H9 (cell line): ENCODE measurements at regions not wholly inside any gene's neighbourhood (a gene's known extent, or its start where the extent isn't known, plus 50 kb on each side); places are given as distances from the start of the nearest gene placed in this dataset.

ENCODE experiments used
- DNase-seq: peaks from one replicate; pipeline ENCODE4 v3.0.0-alpha.2; 2017
- H2AFZ ChIP-seq: one replicate; pipeline ENCODE4 v1.6.1; 2013; ENCODE audit warnings: mild to moderate bottlenecking, low read length, control low read depth, moderate library complexity
- H2AK5ac ChIP-seq: 2 replicates; pipeline ENCODE4 v1.6.1; 2013; ENCODE audit warnings: low read length, control low read depth, mixed read lengths; ENCODE audit not compliant: insufficient read length
- H2BK120ac ChIP-seq: one replicate; pipeline ENCODE4 v1.6.1; 2013; ENCODE audit warnings: low read depth, mild to moderate bottlenecking, low read length, control low read depth, inconsistent platforms; ENCODE audit not compliant: poor library complexity, severe bottlenecking
- H2BK12ac ChIP-seq: 2 replicates; pipeline ENCODE4 v1.6.1; 2013; ENCODE audit warnings: low read length, control low read depth, mixed read lengths, low read depth; ENCODE audit not compliant: insufficient read length
- H2BK15ac ChIP-seq: 2 replicates; pipeline ENCODE4 v1.6.1; 2013; ENCODE audit warnings: low read depth, low read length, control low read depth
- H2BK20ac ChIP-seq: one replicate; pipeline ENCODE4 v1.6.1; 2013; ENCODE audit warnings: low read depth, mild to moderate bottlenecking, low read length, control low read depth, inconsistent platforms; ENCODE audit not compliant: poor library complexity, severe bottlenecking
- H2BK5ac ChIP-seq: 2 replicates; pipeline ENCODE4 v1.6.1; 2013; ENCODE audit warnings: low read length, control low read depth, mixed read lengths; ENCODE audit not compliant: insufficient read length
- H3K14ac ChIP-seq: 2 replicates; pipeline ENCODE4 v1.6.1; 2013; ENCODE audit warnings: low read length, control low read depth; ENCODE audit not compliant: insufficient read depth
- H3K18ac ChIP-seq: 2 replicates; pipeline ENCODE4 v1.6.1; 2013; ENCODE audit warnings: low read depth, mild to moderate bottlenecking, mixed read lengths, low read length, control low read depth; ENCODE audit not compliant: insufficient read length
- H3K23ac ChIP-seq: 2 replicates; pipeline ENCODE4 v1.6.1; 2013; ENCODE audit warnings: low read length, control low read depth, mixed read lengths, low read depth; ENCODE audit not compliant: insufficient read length
- H3K23me2 ChIP-seq: 2 replicates; pipeline ENCODE4 v1.6.1; 2013; ENCODE audit warnings: low read depth, mild to moderate bottlenecking, mixed read lengths, low read length, control low read depth; ENCODE audit not compliant: insufficient read length, poor library complexity, severe bottlenecking
- H3K27ac ChIP-seq: 2 replicates; pipeline ENCODE4 v1.5.1; 2013; ENCODE audit warnings: low read length, control low read depth, mixed read lengths, low read depth; ENCODE audit not compliant: insufficient read length
- H3K27me3 ChIP-seq: 2 replicates; pipeline ENCODE4 v1.6.1; 2013; ENCODE audit warnings: low read length, control low read depth, inconsistent platforms; ENCODE audit not compliant: insufficient read depth
- H3K4ac ChIP-seq: 2 replicates; pipeline ENCODE4 v1.6.1; 2013; ENCODE audit warnings: low read depth, mild to moderate bottlenecking, control low read depth, inconsistent platforms, low read length, moderate library complexity
- H3K4me1 ChIP-seq: 2 replicates; pipeline ENCODE4 v1.6.1; 2013; ENCODE audit warnings: low read length, control low read depth, inconsistent platforms; ENCODE audit not compliant: insufficient read depth
- H3K4me2 ChIP-seq: 2 replicates; pipeline ENCODE4 v1.6.1; 2013; ENCODE audit warnings: low read length, control low read depth, mixed read lengths; ENCODE audit not compliant: insufficient read length, insufficient read depth
- H3K56ac ChIP-seq: 2 replicates; pipeline ENCODE4 v1.6.1; 2013; ENCODE audit warnings: low read depth, mild to moderate bottlenecking, mixed read lengths, low read length, control low read depth; ENCODE audit not compliant: insufficient read length
- H3K79me1 ChIP-seq: 2 replicates; pipeline ENCODE4 v1.6.1; 2013; ENCODE audit warnings: low read depth, mild to moderate bottlenecking, moderate library complexity, low read length, control low read depth, inconsistent platforms; ENCODE audit not compliant: insufficient read depth, poor library complexity, severe bottlenecking
- H3K79me2 ChIP-seq: 2 replicates; pipeline ENCODE4 v1.6.1; 2013; ENCODE audit warnings: low read length, control low read depth, inconsistent platforms; ENCODE audit not compliant: insufficient read depth
- H3K9ac ChIP-seq: 2 replicates; pipeline ENCODE4 v1.6.1; 2013; ENCODE audit warnings: low read length, control low read depth, mixed read lengths; ENCODE audit not compliant: insufficient read length; ENCODE audit errors: extremely low read depth
- H3K9me3 ChIP-seq: one replicate; pipeline ENCODE4 v1.6.1; 2013; ENCODE audit warnings: low read depth, low read length, inconsistent platforms; ENCODE audit not compliant: control insufficient read depth
- H3T11ph ChIP-seq: one replicate; pipeline ENCODE4 v1.6.1; 2013; ENCODE audit warnings: mild to moderate bottlenecking, low read length, control low read depth, inconsistent platforms
- H4K20me1 ChIP-seq: one replicate; pipeline ENCODE4 v1.6.1; 2013; ENCODE audit not compliant: control insufficient read depth, insufficient read length, insufficient read depth
- H4K5ac ChIP-seq: 2 replicates; pipeline ENCODE4 v1.6.1; 2013; ENCODE audit warnings: low read depth, mild to moderate bottlenecking, mixed read lengths, low read length, control low read depth; ENCODE audit not compliant: insufficient read length
- H4K8ac ChIP-seq: replicated peaks from 2 replicates; pipeline ENCODE4 v1.6.1; 2013; ENCODE audit warnings: low read length, control low read depth, mixed read lengths, low read depth; ENCODE audit not compliant: insufficient read length
- H4K91ac ChIP-seq: 2 replicates; pipeline ENCODE4 v1.6.1; 2013; ENCODE audit warnings: low read depth, mild to moderate bottlenecking, moderate library complexity, mixed read lengths, low read length, control low read depth; ENCODE audit not compliant: insufficient read length
- H3K27ac Mint-ChIP-seq, 3 experiments: 2 replicates in 2 of 3; 3 replicates in 1 of 3; pipeline ENCODE4 v1.8.0; 2020 to 2021; ENCODE audit warnings: mixed read lengths in 3 of 3, mild to moderate bottlenecking in 1 of 3, moderate library complexity in 1 of 3
- H3K27me3 Mint-ChIP-seq: 2 replicates; pipeline ENCODE4 v1.8.0; 2021; ENCODE audit warnings: low read depth, mild to moderate bottlenecking, moderate library complexity, mixed read lengths
- H3K36me3 Mint-ChIP-seq, 3 experiments: 2 replicates in 2 of 3; 3 replicates in 1 of 3; pipeline ENCODE4 v1.8.0; 2020 to 2021; ENCODE audit warnings: low read depth in 3 of 3, mixed read lengths in 3 of 3; ENCODE audit not compliant: insufficient read depth in 1 of 3
- H3K4me1 Mint-ChIP-seq, 2 experiments: 2 replicates each; pipeline ENCODE4 v1.8.0; 2020; ENCODE audit warnings: mixed read lengths in 2 of 2
- H3K4me3 Mint-ChIP-seq, 2 experiments: 2 replicates in 1 of 2; 3 replicates in 1 of 2; pipeline ENCODE4 v1.8.0; 2020 to 2021; ENCODE audit warnings: mild to moderate bottlenecking in 2 of 2, mixed read lengths in 2 of 2, moderate library complexity in 1 of 2
- H3K9me3 Mint-ChIP-seq, 2 experiments: 2 replicates in 1 of 2; 3 replicates in 1 of 2; pipeline ENCODE4 v1.8.0; 2020; ENCODE audit warnings: mild to moderate bottlenecking in 2 of 2, mixed read lengths in 2 of 2, moderate library complexity in 1 of 2
- WGBS: extraction: QIAGEN DNeasy Blood & Tissue Kit; methylation state at CpG from one replicate; pipeline ENCODE4 v1.1.7; 2013; ENCODE audit warnings: missing lambda C conversion rate, low lambda C conversion rate, mixed read lengths; ENCODE audit not compliant: insufficient read length; ENCODE audit errors: extremely low coverage; 5-methylcytosine and 5-hydroxymethylcytosine counted together
- TF ChIP-seq, protein P1 (sequence below): fragments of 200-600 bp; sonication (generic); conservative IDR thresholded peaks from 3 replicates; pipeline ENCODE4 v1.8.0; 2021; ENCODE audit warnings: antibody characterized with exemption, mild to moderate bottlenecking

DNA sequence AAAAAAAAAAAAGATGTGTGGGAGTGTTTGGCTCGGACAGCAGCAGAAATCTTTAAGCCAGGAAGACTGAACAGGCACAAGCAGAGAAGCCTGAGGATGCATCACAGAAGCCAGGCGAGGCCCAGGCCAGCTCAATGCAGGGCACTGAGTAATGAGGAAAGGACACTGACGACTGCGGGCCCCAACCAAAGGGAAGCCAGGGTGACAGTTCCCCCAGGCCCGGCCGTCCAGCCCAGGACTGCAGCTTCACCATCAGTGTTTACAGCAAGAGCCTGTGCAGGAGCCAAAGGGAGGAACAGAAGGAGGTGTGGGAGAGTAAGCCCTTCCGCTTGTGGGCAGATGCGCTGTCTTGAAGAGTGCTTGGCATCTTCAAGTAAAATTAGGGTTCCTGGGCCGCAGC, 205.3 kb upstream of the SFSWAP start:
- no peak overlapping the region; a peak in 1 of 7 replicates for H3K27ac Mint-ChIP-seq
- H3K4me1 ChIP-seq = no peaks in the 10 kb centered on the region
- no peaks in the 10 kb centered on the region for H3K9me3 ChIP-seq
- H2BK15ac ChIP-seq = no peak overlapping the region
- peaks cover 13% of the 10 kb centered on the region for H3K27me3 Mint-ChIP-seq
- H3K56ac ChIP-seq = no peak overlapping the region
- H4K20me1 ChIP-seq = no peaks in the 10 kb centered on the region
- no peak overlapping the region for H2BK20ac ChIP-seq
- no peak overlapping the region for H3K18ac ChIP-seq
- no peaks in the 10 kb centered on the region for H3K27me3 ChIP-seq
- H3K4me3 Mint-ChIP-seq = no peak overlapping the region
- H4K8ac ChIP-seq = no peak overlapping the region
- H2BK12ac ChIP-seq = no peak overlapping the region
- H3K27ac ChIP-seq = no peak overlapping the region
- no peak overlapping the region for H3K4ac ChIP-seq
- H3K23ac ChIP-seq = no peak overlapping the region
- no peak overlapping the region for H2AFZ ChIP-seq
- H2BK120ac ChIP-seq = no peak overlapping the region
- H3K36me3 Mint-ChIP-seq = no peaks in the 10 kb centered on the region
- H3K14ac ChIP-seq = no peak overlapping the region
- H3K4me1 Mint-ChIP-seq = no peaks in the 10 kb centered on the region
- H4K91ac ChIP-seq = no peak overlapping the region
- TF ChIP-seq, protein P1, sequence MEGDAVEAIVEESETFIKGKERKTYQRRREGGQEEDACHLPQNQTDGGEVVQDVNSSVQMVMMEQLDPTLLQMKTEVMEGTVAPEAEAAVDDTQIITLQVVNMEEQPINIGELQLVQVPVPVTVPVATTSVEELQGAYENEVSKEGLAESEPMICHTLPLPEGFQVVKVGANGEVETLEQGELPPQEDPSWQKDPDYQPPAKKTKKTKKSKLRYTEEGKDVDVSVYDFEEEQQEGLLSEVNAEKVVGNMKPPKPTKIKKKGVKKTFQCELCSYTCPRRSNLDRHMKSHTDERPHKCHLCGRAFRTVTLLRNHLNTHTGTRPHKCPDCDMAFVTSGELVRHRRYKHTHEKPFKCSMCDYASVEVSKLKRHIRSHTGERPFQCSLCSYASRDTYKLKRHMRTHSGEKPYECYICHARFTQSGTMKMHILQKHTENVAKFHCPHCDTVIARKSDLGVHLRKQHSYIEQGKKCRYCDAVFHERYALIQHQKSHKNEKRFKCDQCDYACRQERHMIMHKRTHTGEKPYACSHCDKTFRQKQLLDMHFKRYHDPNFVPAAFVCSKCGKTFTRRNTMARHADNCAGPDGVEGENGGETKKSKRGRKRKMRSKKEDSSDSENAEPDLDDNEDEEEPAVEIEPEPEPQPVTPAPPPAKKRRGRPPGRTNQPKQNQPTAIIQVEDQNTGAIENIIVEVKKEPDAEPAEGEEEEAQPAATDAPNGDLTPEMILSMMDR = no peak
- H3K9me3 Mint-ChIP-seq = no peaks in the 10 kb centered on the region
- H3K79me1 ChIP-seq = no peaks in the 10 kb centered on the region
- no peaks in the 10 kb centered on the region for H3K23me2 ChIP-seq
- no CpG with 5 or more reads among the region's 9 CpGs for WGBS
- H3K79me2 ChIP-seq = no peaks in the 10 kb centered on the region
- H3K4me2 ChIP-seq = no peak overlapping the region
- H3T11ph ChIP-seq = no peak overlapping the region
- no peak overlapping the region for H4K5ac ChIP-seq
- no peak overlapping the region for H2AK5ac ChIP-seq
- no peak overlapping the region for H2BK5ac ChIP-seq
- DNase-seq = peak; percentile 15
- no peak overlapping the region for H3K9ac ChIP-seq
